HUDEP-2 (cell line): ENCODE measurements at regions not wholly inside any gene's neighbourhood (a gene's known extent, or its start where the extent isn't known, plus 50 kb on each side); places are given as distances from the start of the nearest gene placed in this dataset.

ENCODE experiments used
- DNase-seq, 76 experiments: peaks; one replicate each; lab custom pipeline; 2025; ENCODE audit not compliant: unreplicated experiment in 76 of 76; lab: John Stamatoyannopoulos, UW

GRCh38 chr17:14693382-14693781, 392.5 kb downstream of the HS3ST3B1 start:
- DNase-seq = no peak

- DNase-seq = no peak
These were observed 389.8 kb downstream of the HS3ST3B1 start for GRCh38 chr17:14690704-14691103.

- DNase-seq = no peak
These were observed 387.3 kb downstream of the HS3ST3B1 start for GRCh38 chr17:14688134-14688533.

- DNase-seq = no peak
These were observed 371.9 kb downstream of the HS3ST3B1 start for GRCh38 chr17:14672830-14673229.

- no peak for DNase-seq
These were observed 370.0 kb downstream of the HS3ST3B1 start for GRCh38 chr17:14670861-14671260.

GRCh38 chr17:14664511-14664910, 363.6 kb downstream of the HS3ST3B1 start:
- DNase-seq = no peak

- no peak for DNase-seq
These were observed 340.2 kb downstream of the HS3ST3B1 start for GRCh38 chr17:14641117-14641516.

GRCh38 chr17:14637260-14637659, 336.4 kb downstream of the HS3ST3B1 start:
- no peak for DNase-seq

- DNase-seq = no peak
These were observed 329.7 kb downstream of the HS3ST3B1 start for GRCh38 chr17:14630621-14631020.

- no peak for DNase-seq
These were observed 329.2 kb downstream of the HS3ST3B1 start for GRCh38 chr17:14630046-14630445.

GRCh38 chr17:14622615-14623101, 321.8 kb downstream of the HS3ST3B1 start:
- DNase-seq = no peak

GRCh38 chr17:14621826-14622614, 321.1 kb downstream of the HS3ST3B1 start:
- DNase-seq = no peak

- DNase-seq = no peak
These were observed 318.9 kb downstream of the HS3ST3B1 start for GRCh38 chr17:14619821-14620220.

- no peak for DNase-seq
These were observed 315.6 kb downstream of the HS3ST3B1 start for GRCh38 chr17:14616528-14616927.

GRCh38 chr17:14605267-14605599, 304.4 kb downstream of the HS3ST3B1 start:
- no peak for DNase-seq

- no peak for DNase-seq
These were observed 303.8 kb downstream of the HS3ST3B1 start for GRCh38 chr17:14604591-14605266.

GRCh38 chr17:14596224-14596623, 295.3 kb downstream of the HS3ST3B1 start:
- no peak for DNase-seq

GRCh38 chr17:14595656-14596055, 294.8 kb downstream of the HS3ST3B1 start:
- DNase-seq = no peak

GRCh38 chr17:14594690-14595089, 293.8 kb downstream of the HS3ST3B1 start:
- DNase-seq = no peak

GRCh38 chr17:14593956-14594355, 293.1 kb downstream of the HS3ST3B1 start:
- no peak for DNase-seq

- no peak for DNase-seq
These were observed 289.8 kb downstream of the HS3ST3B1 start for GRCh38 chr17:14590459-14591250.
